H7 (cell line): ENCODE measurements at regions not wholly inside any gene's neighbourhood (a gene's known extent, or its start where the extent isn't known, plus 50 kb on each side); places are given as distances from the start of the nearest gene placed in this dataset.
"Not testable (repeated sequence)": the region's sequence is repeated elsewhere in the genome, so short reads cannot be mapped to it uniquely, and the experiment has no call there.

ENCODE experiments used
- DNase-seq: peaks from one replicate; pipeline ENCODE4 v3.0.0; 2012
- H3K27me3 ChIP-seq: 2 replicates; pipeline ENCODE4 v1.6.0; 2011; ENCODE audit warnings: mild to moderate bottlenecking, low read length; ENCODE audit not compliant: control insufficient read depth, insufficient read depth
- H3K36me3 ChIP-seq: replicated peaks from 2 replicates; pipeline ENCODE4 v1.5.1; 2011; ENCODE audit warnings: low read length; ENCODE audit not compliant: control insufficient read depth, insufficient read depth
- H3K4me3 ChIP-seq: 2 replicates; pipeline ENCODE4 v1.5.1; 2011; ENCODE audit warnings: low read depth, mild to moderate bottlenecking, control low read depth, low read length, moderate library complexity; ENCODE audit not compliant: insufficient read depth

DNA sequence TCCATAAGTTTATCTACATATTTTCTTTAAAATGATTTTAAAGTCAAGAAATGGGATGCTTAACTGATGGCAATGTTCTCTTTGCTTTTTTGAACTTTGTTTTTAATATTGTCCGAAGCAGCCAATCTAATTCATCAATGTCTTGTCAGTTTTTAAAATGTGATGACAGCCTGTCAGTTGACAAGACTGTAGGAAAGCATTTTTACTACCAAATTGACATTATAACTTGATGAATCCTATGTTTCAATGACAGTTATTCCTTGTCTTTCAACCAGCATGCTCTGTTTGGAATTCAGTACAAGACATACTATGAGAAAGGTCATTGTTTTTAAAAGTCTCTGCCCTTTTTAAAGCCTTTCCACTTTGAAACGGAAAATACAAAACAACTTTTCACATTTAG lies 1073.2 kb downstream of the TMTC2 start:
- no peak overlapping the region for H3K4me3 ChIP-seq
- DNase-seq: no peak
- no peaks in the 10 kb centered on the region for H3K36me3 ChIP-seq
- no peaks in the 10 kb centered on the region for H3K27me3 ChIP-seq

DNA sequence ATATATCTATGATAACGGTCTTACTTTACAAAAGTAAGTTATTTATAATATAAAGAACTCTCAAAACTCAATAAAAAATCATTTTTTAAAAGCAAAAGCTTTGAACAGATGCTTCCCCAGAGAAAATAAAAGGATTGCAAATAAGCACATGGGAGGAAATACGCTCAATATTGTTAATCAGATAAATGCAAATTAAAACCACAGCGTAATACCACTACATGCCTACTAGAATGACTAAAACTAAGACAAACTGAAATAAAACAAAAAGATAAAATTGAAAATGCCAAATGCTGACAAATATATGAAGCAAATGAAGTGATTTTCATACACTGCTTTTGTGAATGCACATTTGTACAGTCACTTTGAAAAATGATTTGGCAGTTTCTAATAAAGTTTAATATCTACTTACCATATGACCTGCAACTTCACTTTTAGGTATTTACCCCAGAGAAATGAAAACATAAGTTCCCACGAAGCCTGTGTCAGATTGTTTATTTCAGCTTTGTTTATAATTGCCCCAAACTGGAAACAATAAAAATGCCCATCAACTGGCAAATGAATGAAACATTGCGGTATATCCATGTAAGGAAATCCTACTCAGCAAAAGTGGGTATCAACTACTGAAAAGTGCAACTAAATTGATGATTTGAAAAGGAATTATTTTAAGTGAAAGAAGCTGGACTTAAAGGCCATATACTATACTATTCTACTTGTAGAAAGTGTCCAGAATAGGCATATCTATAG lies 1072.4 kb downstream of the TMTC2 start:
- DNase-seq: no peak
- Histone ChIP-seq H3K4me3 (no peak overlapping the region), H3K36me3 (no peaks in the 10 kb centered on the region), H3K27me3 (no peaks in the 10 kb centered on the region)

DNA sequence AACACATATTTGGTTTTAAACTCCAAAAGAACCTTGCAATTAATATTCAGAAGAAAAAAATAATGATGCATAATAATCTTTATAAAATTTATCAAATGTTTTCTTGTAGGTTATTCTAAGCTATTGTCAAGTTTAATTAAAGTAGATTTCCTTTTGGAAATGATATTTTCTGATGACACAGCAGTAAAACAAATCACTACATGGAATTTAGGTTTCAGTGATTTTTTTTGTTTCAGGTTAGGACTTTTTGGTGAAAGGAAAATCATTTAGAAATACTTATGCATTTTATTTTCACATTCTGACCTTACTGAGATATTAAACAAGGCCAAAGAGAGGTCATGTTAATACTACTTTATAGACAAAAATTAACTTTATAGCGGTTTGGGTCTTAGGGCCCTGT lies 1067.2 kb downstream of the TMTC2 start:
- no peak for DNase-seq
- no peaks in the 10 kb centered on the region for H3K36me3 ChIP-seq

DNA sequence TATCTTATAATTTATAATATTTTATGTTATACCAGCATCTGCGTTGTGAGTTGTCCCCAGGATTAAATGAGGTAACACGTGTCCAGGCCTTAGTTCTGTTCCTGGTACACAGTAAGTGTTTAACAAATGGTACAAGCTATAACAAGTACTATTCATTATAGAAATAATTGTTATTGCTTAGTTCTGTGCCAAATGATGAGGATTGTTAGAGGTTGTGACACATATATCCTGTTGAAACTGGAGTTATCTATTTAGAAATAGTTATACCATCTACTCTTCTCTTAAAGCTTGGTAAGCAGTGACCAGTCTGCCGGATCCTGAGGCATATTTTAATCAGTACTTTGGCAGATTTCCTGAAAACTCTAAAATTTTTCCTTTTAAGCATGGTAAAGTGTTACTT lies 1066.5 kb downstream of the TMTC2 start:
- DNase-seq: no peak
- no peak overlapping the region for H3K4me3 ChIP-seq

More for the DNA sequence above, 1067.2 kb downstream of the TMTC2 start:
- Histone ChIP-seq H3K4me3 (no peak overlapping the region), H3K27me3 (no peaks in the 10 kb centered on the region)

DNA sequence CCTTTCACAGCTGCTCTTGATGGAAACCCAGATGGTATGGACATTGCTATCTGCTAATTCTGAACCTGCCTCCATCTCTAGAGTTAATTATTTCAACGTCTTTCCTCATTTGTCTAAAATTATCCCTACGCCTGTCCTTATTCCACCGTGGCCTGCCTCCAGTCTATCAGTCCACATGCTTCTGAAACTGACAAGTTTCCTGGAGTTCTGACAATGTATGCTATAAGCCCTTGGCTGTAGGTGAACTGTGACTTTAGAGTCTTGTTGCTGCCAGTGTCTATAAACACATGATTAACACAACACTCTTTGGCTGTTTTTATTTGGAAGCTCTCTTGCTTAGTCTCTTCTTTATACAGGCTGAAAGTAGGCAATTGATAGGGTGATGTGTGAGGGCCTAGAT lies 1052.9 kb downstream of the TMTC2 start:
- H3K4me3 ChIP-seq: no peak overlapping the region
- no peaks in the 10 kb centered on the region for H3K27me3 ChIP-seq
- H3K36me3 ChIP-seq: no peaks in the 10 kb centered on the region
- DNase-seq: no peak

More for the DNA sequence above, 1066.5 kb downstream of the TMTC2 start:
- no peaks in the 10 kb centered on the region for H3K27me3 ChIP-seq
- no peaks in the 10 kb centered on the region for H3K36me3 ChIP-seq

DNA sequence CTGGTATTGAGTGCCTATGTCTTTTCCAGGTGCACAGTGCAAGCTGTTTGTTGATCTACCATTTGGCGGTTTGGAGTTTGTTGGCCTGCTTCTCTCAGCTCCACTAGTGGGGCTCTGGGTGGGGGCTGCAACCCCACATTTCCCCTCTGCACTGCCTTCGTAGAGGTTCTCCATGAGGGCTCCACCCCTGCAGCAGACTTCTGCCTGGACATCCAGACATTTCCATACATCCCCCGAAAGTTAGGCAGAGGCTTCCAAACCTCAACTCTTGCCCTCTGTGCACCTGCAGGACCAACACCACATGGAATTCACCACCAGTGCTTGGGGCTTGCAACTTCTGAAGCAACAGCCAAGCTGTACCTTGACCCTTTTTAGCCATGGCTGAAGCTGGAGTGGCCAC lies 1024.1 kb downstream of the TMTC2 start:
- H3K36me3 ChIP-seq: no peaks in the 10 kb centered on the region
- no peaks in the 10 kb centered on the region for H3K27me3 ChIP-seq
- no peak for DNase-seq
- H3K4me3 ChIP-seq: no peak overlapping the region

DNA sequence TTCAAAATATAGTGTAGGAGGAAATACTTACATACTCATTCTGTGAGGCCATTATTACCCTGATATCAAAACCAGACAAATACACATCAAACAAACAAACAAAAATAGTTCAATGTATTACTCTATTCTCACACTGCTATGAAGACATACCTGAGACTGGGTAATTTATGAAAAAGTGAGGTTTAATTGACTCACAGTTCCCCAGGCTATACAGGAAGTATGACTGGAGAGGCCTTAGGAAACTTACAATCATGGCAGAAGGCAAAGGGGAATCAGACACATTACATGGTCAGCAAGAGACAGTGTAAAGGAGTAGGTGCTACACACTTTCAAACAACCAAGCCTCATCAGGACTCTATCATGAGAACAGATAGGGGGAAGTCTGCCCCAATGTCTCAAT lies 1023.2 kb downstream of the TMTC2 start:
- Histone ChIP-seq H3K27me3 (no peaks in the 10 kb centered on the region), H3K36me3 (no peaks in the 10 kb centered on the region), H3K4me3 (no peak overlapping the region)
- no peak for DNase-seq

DNA sequence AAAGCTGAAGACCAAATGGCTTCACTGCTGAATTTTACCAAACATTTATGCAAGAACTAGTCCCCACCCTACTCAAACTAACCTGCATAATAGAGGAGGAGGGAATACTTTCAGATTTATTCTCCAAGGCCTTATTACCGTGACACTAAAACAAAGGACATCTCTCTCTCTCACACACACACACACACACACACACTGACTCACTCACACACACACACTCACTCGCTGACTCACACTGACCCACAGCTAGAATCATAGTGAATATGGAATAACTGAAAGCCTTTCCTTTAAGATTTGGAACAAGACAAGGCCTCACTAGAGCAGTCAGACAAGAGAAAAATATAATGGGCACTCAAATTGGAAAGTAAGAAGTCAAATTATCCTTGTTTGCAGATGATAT lies 1014.1 kb downstream of the TMTC2 start:
- Histone ChIP-seq H3K36me3 (no peaks in the 10 kb centered on the region), H3K4me3 (no peak overlapping the region), H3K27me3 (no peaks in the 10 kb centered on the region)
- no peak for DNase-seq

DNA sequence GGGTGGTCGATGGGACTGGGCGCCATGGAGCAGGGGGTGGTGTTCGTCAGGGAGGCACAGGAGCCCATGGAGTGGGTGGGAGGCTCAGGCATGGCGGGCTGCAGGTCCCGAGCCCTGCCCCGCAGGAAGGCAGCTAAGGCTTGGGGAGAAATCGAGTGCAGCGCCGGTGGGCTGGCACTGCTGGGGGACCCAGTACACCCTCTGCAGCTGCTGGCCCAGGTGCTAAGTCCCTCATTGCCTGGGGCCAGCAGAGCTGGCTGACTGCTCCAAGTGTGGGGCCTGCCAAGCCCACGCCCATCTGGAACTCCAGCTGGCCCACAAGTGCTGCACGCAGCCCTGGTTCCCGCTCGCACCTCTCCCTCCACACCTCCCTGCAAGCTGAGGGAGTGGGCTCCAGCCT lies 1009.6 kb downstream of the TMTC2 start:
- H3K36me3 ChIP-seq, H3K4me3 ChIP-seq, H3K27me3 ChIP-seq, DNase-seq: not testable (repeated sequence)

DNA sequence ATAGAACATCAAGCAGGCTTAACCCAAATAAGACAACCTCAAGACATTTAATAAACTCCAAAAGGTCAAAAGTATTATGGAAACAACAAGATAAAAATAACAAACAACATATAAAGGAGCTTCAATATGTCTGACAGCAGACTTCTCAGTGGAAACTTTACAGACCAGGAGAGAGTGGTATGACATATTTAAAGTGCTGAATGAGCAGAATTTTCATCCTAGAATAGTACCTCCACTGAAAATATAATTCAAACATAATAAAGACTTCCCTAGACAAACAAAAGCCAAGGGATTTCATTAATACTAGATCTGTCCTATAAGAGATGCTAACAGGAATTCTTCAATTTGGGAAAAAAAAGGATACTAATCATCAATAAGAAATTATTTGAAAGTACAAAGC lies 1005.0 kb downstream of the TMTC2 start:
- H3K4me3 ChIP-seq: no peak overlapping the region
- no peak for DNase-seq
- H3K27me3 ChIP-seq: no peaks in the 10 kb centered on the region
- no peaks in the 10 kb centered on the region for H3K36me3 ChIP-seq

DNA sequence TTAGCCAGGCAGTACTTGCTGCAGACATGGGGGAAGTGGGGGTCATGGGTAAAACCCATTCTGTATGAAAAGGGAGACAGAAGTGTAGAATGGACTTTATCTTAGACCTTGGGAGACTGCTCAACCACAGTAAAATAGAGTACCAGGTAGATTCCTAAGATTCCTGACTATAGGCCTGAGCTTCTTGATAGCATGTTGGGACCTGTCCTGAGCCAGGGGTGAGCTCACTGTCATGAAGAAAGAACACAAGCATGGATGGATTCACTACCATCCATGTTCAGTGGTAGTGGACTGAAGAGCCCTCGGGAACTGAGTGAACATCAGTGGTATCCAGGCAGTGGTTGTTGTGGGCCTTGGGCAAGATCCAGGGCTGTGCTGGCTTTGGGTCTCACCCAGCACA lies 1003.8 kb downstream of the TMTC2 start:
- no peak for DNase-seq
- H3K27me3 ChIP-seq: no peaks in the 10 kb centered on the region
- no peaks in the 10 kb centered on the region for H3K36me3 ChIP-seq
- no peak overlapping the region for H3K4me3 ChIP-seq

DNA sequence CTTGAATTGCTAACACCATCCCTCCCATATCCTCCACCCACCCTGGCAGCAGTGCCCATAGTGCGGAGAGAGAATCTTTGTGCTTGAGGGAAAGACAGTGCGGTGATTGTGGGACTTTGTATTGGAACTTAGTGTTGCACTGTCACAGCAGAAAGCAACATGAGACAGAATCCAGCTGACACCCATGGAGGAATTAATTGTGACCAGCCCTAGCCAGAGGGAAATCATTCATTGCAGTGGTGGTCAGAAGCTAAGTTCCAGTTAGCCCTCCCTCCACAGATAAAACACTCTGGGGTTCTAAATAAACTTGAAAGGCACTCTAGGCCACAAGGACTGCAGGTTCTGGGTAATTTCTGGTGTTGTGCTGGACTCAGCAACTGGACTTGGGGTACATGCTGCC lies 1002.6 kb downstream of the TMTC2 start:
- no peak for DNase-seq
- Histone ChIP-seq H3K36me3 (no peaks in the 10 kb centered on the region), H3K4me3 (no peak overlapping the region), H3K27me3 (no peaks in the 10 kb centered on the region)

DNA sequence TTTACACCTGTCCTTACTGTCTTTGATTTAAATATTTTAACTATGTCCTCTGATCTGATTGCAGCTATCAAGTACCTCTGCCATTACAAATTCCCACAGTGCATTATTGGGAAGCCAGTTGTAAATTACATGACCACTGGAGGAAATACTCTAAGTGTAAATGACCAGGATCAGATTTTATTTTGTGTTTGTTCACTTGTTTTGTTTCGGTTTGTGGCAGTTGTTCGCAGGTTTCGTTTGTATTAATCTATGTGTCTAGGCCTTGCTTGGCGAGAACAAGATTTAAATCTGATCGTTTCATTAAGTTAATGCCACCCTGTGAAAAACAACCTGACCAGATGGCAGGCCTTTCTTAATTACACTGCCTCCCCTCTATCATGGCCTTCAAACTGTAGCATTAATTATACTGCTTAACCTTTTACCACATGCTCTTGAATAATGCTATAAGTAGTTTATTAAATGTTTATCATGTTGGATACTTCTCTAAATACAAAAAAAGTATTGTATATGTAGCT lies 990.1 kb downstream of the TMTC2 start:
- H3K27me3 ChIP-seq: no peaks in the 10 kb centered on the region
- H3K4me3 ChIP-seq: no peak overlapping the region
- DNase-seq: no peak
- H3K36me3 ChIP-seq: no peaks in the 10 kb centered on the region

DNA sequence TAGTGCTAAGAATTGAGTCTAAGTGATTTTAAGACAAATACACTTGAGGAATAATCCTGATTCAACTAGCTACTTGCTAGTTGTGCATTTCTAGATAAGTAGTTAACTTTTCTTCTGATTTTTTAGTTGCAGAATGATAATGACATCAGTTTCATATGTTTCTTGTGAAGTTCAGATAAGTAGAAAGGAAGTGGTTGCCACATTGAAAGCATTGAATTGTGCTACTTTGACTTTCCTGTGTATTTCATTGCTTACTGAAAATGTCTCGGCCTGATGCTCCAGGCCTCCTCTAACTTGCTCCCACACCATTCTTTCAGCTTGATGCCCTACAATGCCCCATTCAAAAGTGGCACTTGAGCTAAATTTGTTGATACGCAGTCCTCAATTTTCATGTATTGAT lies 980.0 kb downstream of the TMTC2 start:
- no peak overlapping the region for H3K4me3 ChIP-seq
- H3K27me3 ChIP-seq: no peaks in the 10 kb centered on the region
- H3K36me3 ChIP-seq: no peaks in the 10 kb centered on the region
- DNase-seq: no peak

DNA sequence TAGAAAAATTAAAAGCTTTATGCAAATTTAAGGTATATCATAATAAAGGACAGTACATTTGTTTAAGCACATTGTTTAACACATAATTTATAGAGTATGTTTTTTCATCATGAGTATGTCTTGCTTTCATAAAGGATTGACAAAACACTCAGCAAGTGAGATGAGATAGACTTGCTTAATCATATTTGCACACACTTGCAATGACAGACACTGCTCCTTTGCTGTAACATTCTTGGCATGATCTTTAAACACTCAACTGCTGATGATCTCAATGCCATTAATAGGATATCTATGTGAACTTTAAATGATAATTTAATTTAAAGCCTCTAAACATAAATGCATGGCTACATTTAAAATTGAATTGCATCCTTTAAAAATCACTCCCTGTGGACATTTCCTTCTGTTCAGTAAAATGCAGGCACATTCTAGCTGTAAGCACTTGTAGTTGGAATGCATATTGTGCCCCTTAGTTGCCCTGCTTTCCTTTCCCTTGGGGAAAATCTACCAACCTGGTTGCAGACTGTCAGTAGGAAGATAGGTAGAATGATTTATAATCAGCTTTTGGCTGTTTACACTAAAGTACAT lies 979.0 kb downstream of the TMTC2 start:
- no peaks in the 10 kb centered on the region for H3K27me3 ChIP-seq
- no peaks in the 10 kb centered on the region for H3K36me3 ChIP-seq
- DNase-seq: no peak
- H3K4me3 ChIP-seq: no peak overlapping the region
